Mesenchymal stem cell (in vitro differentiated cells and primary cell): ENCODE measurements at regions not wholly inside any gene's neighbourhood (a gene's known extent, or its start where the extent isn't known, plus 50 kb on each side); places are given as distances from the start of the nearest gene placed in this dataset.
"Not testable (repeated sequence)": the region's sequence is repeated elsewhere in the genome, so short reads cannot be mapped to it uniquely, and the experiment has no call there.

Source experiments
- DNase-seq: peaks from one replicate; pipeline ENCODE4 v3.0.0-alpha.2; 2013
- H2AFZ ChIP-seq: one replicate; pipeline ENCODE4 v1.6.1; 2013; ENCODE audit warnings: low read depth, mild to moderate bottlenecking, control low read depth, inconsistent platforms, low read length, moderate library complexity
- H2AK5ac ChIP-seq: 2 replicates; pipeline ENCODE4 v1.6.1; 2013; ENCODE audit warnings: low read length, moderate library complexity, mild to moderate bottlenecking, inconsistent platforms; ENCODE audit not compliant: severe bottlenecking
- H2BK120ac ChIP-seq: one replicate; pipeline ENCODE4 v1.6.1; 2013; ENCODE audit warnings: low read depth, mild to moderate bottlenecking, inconsistent platforms, low read length, moderate library complexity
- H2BK12ac ChIP-seq, 2 experiments: one replicate each; pipeline ENCODE4 v1.6.1; 2013; ENCODE audit warnings: inconsistent platforms in 2 of 2, low read length in 2 of 2, mild to moderate bottlenecking in 2 of 2, moderate library complexity in 2 of 2, control low read depth in 1 of 2
- H2BK15ac ChIP-seq: one replicate; pipeline ENCODE4 v1.6.1; 2013; ENCODE audit warnings: mild to moderate bottlenecking, low read depth, inconsistent platforms; ENCODE audit not compliant: poor library complexity, severe bottlenecking
- H2BK5ac ChIP-seq: 2 replicates; pipeline ENCODE4 v1.6.1; 2013; ENCODE audit warnings: low read depth, mild to moderate bottlenecking, low read length, control low read depth, inconsistent platforms; ENCODE audit not compliant: poor library complexity, severe bottlenecking
- H3K14ac ChIP-seq, 2 experiments: one replicate each; pipeline ENCODE4 v1.6.1; 2013; ENCODE audit warnings: inconsistent platforms in 2 of 2, low read length in 2 of 2, control low read depth in 1 of 2, mild to moderate bottlenecking in 1 of 2, moderate library complexity in 1 of 2
- H3K18ac ChIP-seq, 2 experiments: one replicate each; pipeline ENCODE4 v1.6.1; 2013; ENCODE audit warnings: inconsistent platforms in 2 of 2, low read length in 2 of 2, control low read depth in 1 of 2, low read depth in 1 of 2, mild to moderate bottlenecking in 1 of 2
- H3K23ac ChIP-seq, 2 experiments: one replicate each; pipeline ENCODE4 v1.6.1; 2013; ENCODE audit warnings: inconsistent platforms in 2 of 2, low read length in 2 of 2, mild to moderate bottlenecking in 2 of 2, moderate library complexity in 2 of 2, control low read depth in 1 of 2
- H3K27ac ChIP-seq: 2 replicates; pipeline ENCODE4 v1.5.1; 2013; ENCODE audit warnings: mild to moderate bottlenecking, moderate library complexity, low read length, control low read depth, inconsistent platforms; ENCODE audit not compliant: poor library complexity, severe bottlenecking
- H3K27me3 ChIP-seq, 2 experiments: 2 replicates each; pipeline versions ENCODE4 v1.6.1 to v1.7.0; 2013; ENCODE audit warnings: low read length in 2 of 2, mild to moderate bottlenecking in 2 of 2, moderate library complexity in 2 of 2, control low read depth in 1 of 2, inconsistent platforms in 1 of 2; ENCODE audit not compliant: control insufficient read depth in 1 of 2, insufficient read depth in 1 of 2
- H3K36me3 ChIP-seq, 2 experiments: 2 replicates each; pipeline versions ENCODE4 v1.6.1 to v1.7.0; 2013; ENCODE audit warnings: low read length in 2 of 2, control low read depth in 1 of 2, inconsistent platforms in 1 of 2, low read depth in 1 of 2, mild to moderate bottlenecking in 1 of 2; ENCODE audit not compliant: insufficient read depth in 2 of 2, control insufficient read depth in 1 of 2
- H3K4ac ChIP-seq, 2 experiments: one replicate each; pipeline ENCODE4 v1.6.1; 2013; ENCODE audit warnings: inconsistent platforms in 2 of 2, low read length in 2 of 2, mild to moderate bottlenecking in 2 of 2, moderate library complexity in 2 of 2, control low read depth in 1 of 2, low read depth in 1 of 2
- H3K4me1 ChIP-seq: 2 replicates; pipeline ENCODE4 v1.6.1; 2013; ENCODE audit warnings: low read depth, low read length, control low read depth; ENCODE audit not compliant: control insufficient read depth, insufficient read depth
- H3K4me2 ChIP-seq: 2 replicates; pipeline ENCODE4 v1.6.1; 2013; ENCODE audit warnings: low read length, mild to moderate bottlenecking, inconsistent platforms; ENCODE audit not compliant: poor library complexity, severe bottlenecking
- H3K4me3 ChIP-seq, 2 experiments: 2 replicates each; pipeline versions ENCODE4 v1.5.1 to v1.7.0; 2013; ENCODE audit warnings: low read length in 2 of 2, mild to moderate bottlenecking in 2 of 2, control low read depth in 1 of 2, low read depth in 1 of 2; ENCODE audit not compliant: insufficient read depth in 1 of 2
- H3K79me1 ChIP-seq: replicated peaks from 2 replicates; pipeline ENCODE4 v1.6.1; 2013; ENCODE audit warnings: mild to moderate bottlenecking, control low read depth, low read length, inconsistent platforms; ENCODE audit not compliant: poor library complexity, severe bottlenecking
- H3K9ac ChIP-seq: 2 replicates; pipeline ENCODE4 v1.7.0; 2013; ENCODE audit warnings: mild to moderate bottlenecking, low read length, moderate library complexity
- H3K9me3 ChIP-seq: 2 replicates; pipeline ENCODE4 v1.7.0; 2013; ENCODE audit warnings: mild to moderate bottlenecking, low read length; ENCODE audit not compliant: control insufficient read depth
- H4K8ac ChIP-seq: one replicate; pipeline ENCODE4 v1.6.1; 2013; ENCODE audit warnings: inconsistent platforms, mild to moderate bottlenecking, low read length, moderate library complexity
- H4K91ac ChIP-seq: one replicate; pipeline ENCODE4 v1.6.1; 2013; ENCODE audit warnings: mild to moderate bottlenecking, low read length, inconsistent platforms
- whole genome bisulfite sequencing: methylation state at CpG from one replicate; pipeline ENCODE4 v1.1.7; 2013; ENCODE audit warnings: mixed read lengths; 5-methylcytosine and 5-hydroxymethylcytosine counted together

- Histone ChIP-seq H3K9ac (no peak overlapping the region), H4K91ac (no peak overlapping the region), H2BK12ac (no peak overlapping the region), H2BK5ac (no peak overlapping the region), H3K4me3 (no peak overlapping the region), H3K23ac (no peak overlapping the region), H3K9me3 (no peaks in the 10 kb centered on the region), H3K27me3 (no peaks in the 10 kb centered on the region), H2AFZ (no peak overlapping the region), H2AK5ac (no peak overlapping the region), H3K27ac (no peak overlapping the region), H4K8ac (no peak overlapping the region), H3K4ac (no peak overlapping the region), H2BK120ac (no peak overlapping the region), H3K4me2 (no peak overlapping the region), H3K14ac (no peak overlapping the region), H3K79me1 (no peaks in the 10 kb centered on the region), H3K4me1 (no peaks in the 10 kb centered on the region), H2BK15ac (no peak overlapping the region), H3K36me3 (no peaks in the 10 kb centered on the region), H3K18ac (no peak overlapping the region)
- no CpG with 5 or more reads among the region's 2 CpGs for WGBS
- no peak for DNase-seq
Observed at GRCh38 chr10:37520488-37520887, 336.9 kb downstream of the ZNF248 start.

GRCh38 chr10:37510520-37510919, 346.9 kb downstream of the ZNF248 start:
- not testable (repeated sequence) for H2BK120ac ChIP-seq, H3K4ac ChIP-seq, H3K36me3 ChIP-seq, H3K4me3 ChIP-seq, H3K18ac ChIP-seq, H3K4me2 ChIP-seq, H2BK15ac ChIP-seq, H3K14ac ChIP-seq, H2AK5ac ChIP-seq, H2BK12ac ChIP-seq, H3K9ac ChIP-seq, H3K27me3 ChIP-seq, H2AFZ ChIP-seq, H3K23ac ChIP-seq, H3K27ac ChIP-seq, H4K91ac ChIP-seq, H2BK5ac ChIP-seq, H3K4me1 ChIP-seq, DNase-seq, H3K79me1 ChIP-seq, H4K8ac ChIP-seq
- WGBS = 73% methylated on average over 3 of the region's 3 CpGs
- peaks cover 16% of the 10 kb centered on the region for H3K9me3 ChIP-seq

- H2BK120ac ChIP-seq = no peak overlapping the region
- no peaks in the 10 kb centered on the region for H3K9me3 ChIP-seq
- no peak overlapping the region for H2BK5ac ChIP-seq
- H3K18ac ChIP-seq = no peak overlapping the region
- H3K4me1 ChIP-seq = no peaks in the 10 kb centered on the region
- H2AK5ac ChIP-seq = no peak overlapping the region
- H3K27me3 ChIP-seq = no peaks in the 10 kb centered on the region
- no peak for DNase-seq
- no peaks in the 10 kb centered on the region for H3K36me3 ChIP-seq
- 85% methylated on average over 2 of the region's 3 CpGs for WGBS
- H3K4me2 ChIP-seq = no peak overlapping the region
- no peak overlapping the region for H3K23ac ChIP-seq
- no peak overlapping the region for H3K4ac ChIP-seq
- H4K8ac ChIP-seq = no peak overlapping the region
- no peak overlapping the region for H4K91ac ChIP-seq
- H2AFZ ChIP-seq = no peak overlapping the region
- no peak overlapping the region for H3K9ac ChIP-seq
- no peak overlapping the region for H3K14ac ChIP-seq
- no peaks in the 10 kb centered on the region for H3K79me1 ChIP-seq
- no peak overlapping the region for H2BK12ac ChIP-seq
- no peak overlapping the region for H2BK15ac ChIP-seq
- no peak overlapping the region for H3K27ac ChIP-seq
- H3K4me3 ChIP-seq = no peak overlapping the region
Observed at GRCh38 chr10:37496061-37496460, 361.3 kb downstream of the ZNF248 start.

GRCh38 chr10:37495415-37495814, 362.0 kb downstream of the ZNF248 start:
- Histone ChIP-seq H2BK120ac (no peak overlapping the region), H3K4ac (no peak overlapping the region), H3K23ac (no peak overlapping the region), H3K4me3 (no peak overlapping the region), H3K27me3 (no peaks in the 10 kb centered on the region), H2AK5ac (no peak overlapping the region), H3K9ac (no peak overlapping the region), H3K27ac (no peak overlapping the region), H3K79me1 (no peaks in the 10 kb centered on the region), H3K4me2 (no peak overlapping the region), H3K36me3 (no peaks in the 10 kb centered on the region), H2AFZ (no peak overlapping the region), H3K4me1 (no peaks in the 10 kb centered on the region), H3K14ac (no peak overlapping the region), H3K18ac (no peak overlapping the region), H2BK12ac (no peak overlapping the region), H2BK5ac (no peak overlapping the region), H4K8ac (no peak overlapping the region), H4K91ac (no peak overlapping the region), H2BK15ac (no peak overlapping the region), H3K9me3 (no peaks in the 10 kb centered on the region)
- DNase-seq = no peak
- 60% methylated on average over 1 of the region's 1 CpG for WGBS
